NB4 (cell line): ENCODE measurements at regions not wholly inside any gene's neighbourhood (a gene's known extent, or its start where the extent isn't known, plus 50 kb on each side); places are given as distances from the start of the nearest gene placed in this dataset.

Experiments
- CTCF ChIP-seq: IDR thresholded peaks from one replicate; pipeline ENCODE4 v1.5.1; 2012; ENCODE audit warnings: low read depth, low read length
- MAX ChIP-seq: IDR thresholded peaks from 2 replicates; pipeline ENCODE4 v1.6.1; 2011; ENCODE audit warnings: low read depth, low read length
- MYC ChIP-seq: IDR thresholded peaks from 2 replicates; pipeline ENCODE4 v1.6.1; 2011; ENCODE audit warnings: low read depth, low read length
- POLR2A ChIP-seq: IDR thresholded peaks from 2 replicates; pipeline ENCODE4 v1.6.1; 2011; ENCODE audit warnings: mild to moderate bottlenecking; ENCODE audit not compliant: insufficient read length; ENCODE audit errors: extremely low read depth

GRCh38 chr18:62647179-62647578 lies 68.2 kb upstream of the PHLPP1 start:
- TF ChIP-seq CTCF (no peak), POLR2A (no peak), MYC (no peak), MAX (no peak)
